CD4-positive, alpha-beta memory T cell (primary cell): ENCODE measurements at regions not wholly inside any gene's neighbourhood (a gene's known extent, or its start where the extent isn't known, plus 50 kb on each side); places are given as distances from the start of the nearest gene placed in this dataset.

Experiments
- CTCF ChIA-PET: fragments of 350-600 bp; sonication (Branson Sonifier 250); formaldehyde crosslinking; loops from one replicate; lab custom pipeline; 2021; ENCODE audit warnings: inconsistent platforms; ENCODE audit not compliant: partially characterized antibody; lab: Charles Lee
- POLR2A ChIA-PET: fragments of 350-600 bp; sonication (Branson Sonifier 250); formaldehyde crosslinking; loops from one replicate; lab custom pipeline; 2021; ENCODE audit not compliant: partially characterized antibody; lab: Charles Lee
- DNase-seq, 5 donors: peaks; one replicate each; pipeline versions ENCODE4 v3.0.0 to v3.0.0-alpha.2; 2020 to 2022; ENCODE audit warnings: mixed read lengths in 1 of 5
- H3K27ac ChIP-seq: one replicate; pipeline ENCODE4 v1.7.0; 2013; ENCODE audit warnings: low read depth, low read length
- H3K27me3 ChIP-seq: 2 replicates; pipeline ENCODE4 v1.7.0; 2013; ENCODE audit warnings: mild to moderate bottlenecking, low read length, moderate library complexity; ENCODE audit not compliant: insufficient read depth
- H3K36me3 ChIP-seq: 2 replicates; pipeline ENCODE4 v1.7.0; 2013; ENCODE audit warnings: mild to moderate bottlenecking, low read length, moderate library complexity; ENCODE audit not compliant: insufficient read depth
- H3K4me1 ChIP-seq: 2 replicates; pipeline ENCODE4 v1.7.0; 2013; ENCODE audit warnings: mild to moderate bottlenecking, low read length, moderate library complexity; ENCODE audit not compliant: insufficient read depth
- H3K4me3 ChIP-seq, 2 donors: one replicate each; pipeline ENCODE4 v1.7.0; 2013; ENCODE audit warnings: low read length in 2 of 2, mild to moderate bottlenecking in 1 of 2
- H3K9me3 ChIP-seq, 2 donors: one replicate each; pipeline ENCODE4 v1.7.0; 2013; ENCODE audit warnings: low read length in 2 of 2, control low read depth in 1 of 2; ENCODE audit not compliant: control insufficient read depth in 1 of 2
- H3K27ac Mint-ChIP-seq, 7 donors: one replicate each; pipeline ENCODE4 v1.8.0; 2020 to 2021; ENCODE audit warnings: mixed read lengths in 7 of 7, mild to moderate bottlenecking in 6 of 7, inconsistent platforms in 3 of 7, moderate library complexity in 3 of 7
- H3K27me3 Mint-ChIP-seq, 2 donors: one replicate each; pipeline ENCODE4 v1.8.0; 2020 to 2021; ENCODE audit warnings: mixed read lengths in 2 of 2
- H3K36me3 Mint-ChIP-seq, 2 donors: one replicate each; pipeline ENCODE4 v1.8.0; 2020 to 2021; ENCODE audit warnings: mixed read lengths in 2 of 2, inconsistent platforms in 1 of 2, mild to moderate bottlenecking in 1 of 2
- H3K4me1 Mint-ChIP-seq, 4 donors: one replicate each; pipeline ENCODE4 v1.8.0; 2020 to 2021; ENCODE audit warnings: mixed read lengths in 4 of 4, mild to moderate bottlenecking in 1 of 4
- H3K4me3 Mint-ChIP-seq, 8 donors: one replicate each; pipeline ENCODE4 v1.8.0; 2020 to 2021; ENCODE audit warnings: mixed read lengths in 8 of 8, mild to moderate bottlenecking in 7 of 8, moderate library complexity in 6 of 8, inconsistent platforms in 3 of 8
- H3K9me3 Mint-ChIP-seq, 8 donors: one replicate each; pipeline ENCODE4 v1.8.0; 2020 to 2021; ENCODE audit warnings: mixed read lengths in 8 of 8, mild to moderate bottlenecking in 5 of 8, inconsistent platforms in 3 of 8, moderate library complexity in 1 of 8
- intact Hi-C: fragments of 100-400 bp; cut with micrococcal nuclease; formaldehyde crosslinking; loops from one replicate; pipeline ENCODE4 v1.15.1; 2023

DNA sequence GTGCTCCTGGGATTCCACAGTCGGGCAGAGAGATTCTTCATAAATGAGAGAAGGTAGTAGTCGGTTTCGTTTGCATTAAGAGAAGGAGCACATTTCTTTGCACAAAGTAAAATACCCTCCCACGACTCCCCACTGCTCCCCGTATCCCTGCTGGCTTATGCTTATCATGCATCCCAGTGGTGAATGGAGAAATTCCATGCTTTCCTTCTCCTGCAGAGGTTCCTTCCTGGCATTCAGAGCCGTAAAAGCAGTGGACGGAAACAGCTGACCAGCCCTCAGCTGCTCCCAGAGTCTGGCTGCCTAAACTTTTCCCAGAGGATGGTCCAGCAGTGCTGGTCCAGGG lies 93.1 kb downstream of the C9orf152 start:
- Mint-ChIP-seq H3K4me1 (peaks cover 0 to 3% (median 0%) of the 10 kb centered on the region in 4 donors), H3K27ac (no peak overlapping the region), H3K9me3 (no peaks in the 10 kb centered on the region), H3K27me3 (no peaks in the 10 kb centered on the region), H3K36me3 (peaks cover 0 to 4% of the 10 kb centered on the region in 2 donors), H3K4me3 (no peak overlapping the region)
- intact Hi-C loops = no loop called here
- no peaks in the 10 kb centered on the region for H3K36me3 ChIP-seq
- no peak overlapping the region for H3K27ac ChIP-seq
- H3K4me3 ChIP-seq = no peak overlapping the region
- no peaks in the 10 kb centered on the region for H3K27me3 ChIP-seq
- H3K4me1 ChIP-seq = no peaks in the 10 kb centered on the region
- no peak for DNase-seq
- POLR2A ChIA-PET = no interaction called here
- CTCF ChIA-PET = interaction anchor here (1.1 kb wide), 1 partner anchor 227 kb away, joined by 3 read pairs; no protein-coding TSS in a partner anchor
- H3K9me3 ChIP-seq = no peaks in the 10 kb centered on the region

DNA sequence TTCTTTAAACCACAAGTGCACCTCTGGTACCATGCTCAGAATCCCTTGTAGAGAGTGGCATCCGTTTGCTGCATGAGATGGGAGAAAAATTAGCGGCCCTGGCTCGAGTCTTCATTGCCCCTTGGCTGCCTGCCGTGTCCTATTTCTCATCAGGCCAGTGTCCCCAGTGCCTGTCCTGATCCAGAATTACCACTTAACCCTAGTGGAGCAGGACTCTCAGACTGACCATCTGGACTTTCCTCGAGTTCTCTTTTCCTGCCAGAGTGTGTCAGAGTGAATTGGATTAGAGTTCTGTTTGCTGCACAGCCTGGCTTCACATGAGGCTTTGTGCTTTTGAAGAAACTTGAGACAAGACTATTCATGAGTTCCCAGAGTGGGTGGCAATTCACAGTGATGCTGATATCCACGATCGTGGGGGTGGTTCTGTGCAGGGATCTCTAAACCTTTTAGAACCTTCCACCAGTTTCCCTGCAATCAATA lies 92.6 kb downstream of the C9orf152 start:
- no peak overlapping the region for H3K27ac Mint-ChIP-seq
- H3K27me3 Mint-ChIP-seq = no peaks in the 10 kb centered on the region
- Histone ChIP-seq H3K4me3 (no peak overlapping the region), H3K4me1 (no peaks in the 10 kb centered on the region), H3K27me3 (no peaks in the 10 kb centered on the region), H3K27ac (no peak overlapping the region), H3K36me3 (no peaks in the 10 kb centered on the region), H3K9me3 (no peaks in the 10 kb centered on the region)
- H3K4me1 Mint-ChIP-seq = peaks cover 0 to 3% (median 0%) of the 10 kb centered on the region in 4 donors
- intact Hi-C loops = no loop called here
- CTCF ChIA-PET = interaction anchor here (1.1 kb wide), 1 partner anchor 228 kb away, joined by 3 read pairs; no protein-coding TSS in a partner anchor
- no peaks in the 10 kb centered on the region for H3K9me3 Mint-ChIP-seq
- H3K4me3 Mint-ChIP-seq = no peak overlapping the region
- DNase-seq = no peak
- POLR2A ChIA-PET = no interaction called here
- peaks cover 0 to 4% of the 10 kb centered on the region in 2 donors for H3K36me3 Mint-ChIP-seq

DNA sequence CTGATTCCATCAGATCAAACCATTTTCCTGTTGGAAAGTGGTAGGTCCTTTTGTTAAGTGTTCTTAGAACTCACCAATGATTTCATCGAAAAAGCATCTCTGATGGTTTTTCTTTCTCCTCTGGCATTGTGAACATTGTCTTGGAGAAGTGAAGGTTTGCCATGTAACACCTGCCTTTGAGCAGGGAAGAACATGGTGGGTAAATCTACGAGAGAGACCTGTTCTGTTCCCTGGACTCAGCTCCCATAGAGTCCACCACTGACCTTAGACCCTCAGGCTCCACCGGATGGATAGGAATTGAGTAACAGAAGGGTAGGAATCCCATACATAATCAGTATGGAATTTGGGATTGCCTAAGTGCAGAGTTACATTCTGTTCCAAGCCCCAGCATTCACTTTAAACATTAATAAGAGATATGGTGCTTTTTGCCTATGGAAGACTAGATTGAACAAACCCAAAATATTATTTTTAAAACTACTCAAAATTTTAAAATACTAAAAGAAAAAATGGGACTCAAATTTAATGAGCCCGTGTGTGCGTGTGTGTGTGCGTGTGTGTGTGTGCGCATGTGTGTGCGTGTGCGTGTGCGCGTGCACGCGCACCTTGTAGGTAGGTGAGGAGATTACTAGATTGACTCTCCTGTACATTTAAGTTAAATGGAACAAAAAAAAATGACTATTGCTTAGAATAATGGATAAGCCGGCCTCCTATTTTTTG lies 92.0 kb downstream of the C9orf152 start:
- CTCF ChIA-PET = interaction anchor here (1.1 kb wide), 1 partner anchor 228 kb away, joined by 3 read pairs; no protein-coding TSS in a partner anchor
- Histone ChIP-seq H3K9me3 (no peaks in the 10 kb centered on the region), H3K27me3 (no peaks in the 10 kb centered on the region), H3K4me3 (no peak overlapping the region), H3K36me3 (no peaks in the 10 kb centered on the region), H3K27ac (no peak overlapping the region), H3K4me1 (no peaks in the 10 kb centered on the region)
- Mint-ChIP-seq H3K36me3 (peaks cover 0 to 4% of the 10 kb centered on the region in 2 donors), H3K27me3 (no peaks in the 10 kb centered on the region), H3K9me3 (no peaks in the 10 kb centered on the region), H3K4me1 (peaks cover 0 to 3% (median 0%) of the 10 kb centered on the region in 4 donors), H3K27ac (no peak overlapping the region), H3K4me3 (no peak overlapping the region)
- no peak for DNase-seq
- intact Hi-C loops = no loop called here
- POLR2A ChIA-PET = no interaction called here

DNA sequence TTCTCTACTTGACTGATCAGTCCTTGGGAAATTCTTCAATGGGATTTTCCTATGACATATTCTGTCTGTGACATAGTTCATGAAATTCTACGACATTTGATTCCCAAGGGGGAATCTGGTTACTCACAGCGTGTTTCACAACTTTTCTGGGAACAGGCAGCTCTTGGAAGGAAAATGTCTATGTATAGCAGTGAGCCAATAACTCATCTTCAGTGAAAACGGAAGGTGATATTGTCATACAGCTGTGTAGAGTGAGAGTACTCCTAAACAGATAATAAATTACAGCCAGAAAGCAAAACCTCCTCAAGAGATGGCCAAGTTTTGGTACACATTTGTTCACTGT lies 91.4 kb downstream of the C9orf152 start:
- Histone ChIP-seq H3K4me3 (no peak overlapping the region), H3K27me3 (no peaks in the 10 kb centered on the region), H3K36me3 (no peaks in the 10 kb centered on the region), H3K4me1 (no peaks in the 10 kb centered on the region), H3K27ac (no peak overlapping the region), H3K9me3 (no peaks in the 10 kb centered on the region)
- no peaks in the 10 kb centered on the region for H3K9me3 Mint-ChIP-seq
- H3K27ac Mint-ChIP-seq = no peak overlapping the region
- H3K4me1 Mint-ChIP-seq = peaks cover 0 to 3% (median 0%) of the 10 kb centered on the region in 4 donors
- no peak overlapping the region for H3K4me3 Mint-ChIP-seq
- POLR2A ChIA-PET = no interaction called here
- peaks cover 0 to 4% of the 10 kb centered on the region in 2 donors for H3K36me3 Mint-ChIP-seq
- intact Hi-C loops = no loop called here
- no peaks in the 10 kb centered on the region for H3K27me3 Mint-ChIP-seq
- CTCF ChIA-PET = no interaction called here
- no peak for DNase-seq

DNA sequence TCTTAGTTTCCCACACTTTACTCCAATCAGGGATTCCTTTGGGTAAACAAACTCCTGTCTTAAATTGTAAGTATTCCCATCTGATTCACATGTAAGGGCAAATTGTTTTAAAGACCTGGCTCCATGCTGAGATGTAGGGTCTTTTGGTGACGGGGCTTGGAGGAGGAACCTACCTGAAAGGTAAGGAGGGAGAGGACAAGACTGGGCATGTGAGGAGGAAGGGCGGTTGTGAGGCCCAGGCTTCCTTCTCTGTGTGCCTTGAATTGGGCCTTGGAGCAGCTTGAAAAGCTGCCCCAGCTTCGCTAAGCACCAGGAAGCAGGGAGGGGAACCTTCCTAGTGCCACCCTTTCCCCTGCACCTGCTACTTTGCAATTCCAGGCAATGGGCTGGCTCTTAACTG lies 86.8 kb downstream of the C9orf152 start:
- ChIA-PET POLR2A (no interaction called here), CTCF (no interaction called here)
- H3K27me3 Mint-ChIP-seq = no peaks in the 10 kb centered on the region
- Histone ChIP-seq H3K9me3 (no peaks in the 10 kb centered on the region), H3K4me1 (no peaks in the 10 kb centered on the region), H3K4me3 (no peak overlapping the region), H3K27me3 (no peaks in the 10 kb centered on the region), H3K27ac (no peak overlapping the region), H3K36me3 (no peaks in the 10 kb centered on the region)
- intact Hi-C loops = no loop called here
- peaks cover 3 to 10% (median 8%) of the 10 kb centered on the region in 4 donors for H3K4me1 Mint-ChIP-seq
- H3K9me3 Mint-ChIP-seq = no peaks in the 10 kb centered on the region
- no peak for DNase-seq
- H3K4me3 Mint-ChIP-seq = no peak overlapping the region
- H3K36me3 Mint-ChIP-seq = no peaks in the 10 kb centered on the region
- H3K27ac Mint-ChIP-seq = no peak overlapping the region

DNA sequence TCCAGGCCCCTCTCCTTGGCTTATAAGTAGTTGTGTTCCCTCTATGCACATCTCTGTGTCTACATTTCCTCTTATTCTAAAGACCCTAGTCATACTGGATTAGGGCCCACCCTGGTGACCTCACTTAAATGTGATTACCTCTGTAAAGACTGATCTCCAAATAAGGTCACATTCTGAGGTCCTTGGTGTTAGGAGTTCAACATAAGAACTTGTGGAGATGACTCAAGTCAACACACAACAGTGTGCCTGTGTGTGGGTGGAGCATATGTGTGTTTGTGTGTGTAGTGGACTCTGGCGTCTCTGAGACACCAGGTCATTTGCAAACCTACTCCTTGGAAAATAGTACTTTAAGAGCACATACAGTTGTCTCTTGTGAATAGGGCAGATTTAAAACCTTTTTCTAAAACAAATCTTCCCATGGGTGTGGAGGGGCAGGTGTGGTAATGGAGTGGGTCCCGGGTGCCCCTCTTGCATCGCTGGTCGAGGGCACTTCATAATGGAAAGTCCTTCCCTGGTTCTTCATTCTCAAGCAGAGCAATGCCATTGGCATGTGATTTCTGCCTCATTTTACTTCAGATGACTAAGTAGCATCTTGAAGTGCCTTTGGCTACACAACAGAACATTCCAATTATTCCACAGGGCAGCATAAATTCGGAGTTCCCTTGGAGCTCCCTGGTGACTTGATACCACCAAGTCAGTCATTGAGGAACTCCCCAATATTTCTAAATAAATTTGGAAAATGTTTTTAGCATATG lies 84.4 kb downstream of the C9orf152 start:
- Histone ChIP-seq H3K9me3 (no peaks in the 10 kb centered on the region), H3K27ac (no peak overlapping the region), H3K27me3 (no peaks in the 10 kb centered on the region), H3K36me3 (no peaks in the 10 kb centered on the region), H3K4me3 (no peak overlapping the region), H3K4me1 (no peaks in the 10 kb centered on the region)
- Mint-ChIP-seq H3K36me3 (no peaks in the 10 kb centered on the region), H3K27ac (peak overlapping the region in 1 of 7 donors; percentile 55), H3K4me1 (peaks cover 7 to 17% (median 15%) of the 10 kb centered on the region in 4 donors), H3K4me3 (no peak overlapping the region), H3K9me3 (no peaks in the 10 kb centered on the region), H3K27me3 (no peaks in the 10 kb centered on the region)
- intact Hi-C loops = no loop called here
- DNase-seq = no peak
- CTCF ChIA-PET = no interaction called here
- POLR2A ChIA-PET = no interaction called here

DNA sequence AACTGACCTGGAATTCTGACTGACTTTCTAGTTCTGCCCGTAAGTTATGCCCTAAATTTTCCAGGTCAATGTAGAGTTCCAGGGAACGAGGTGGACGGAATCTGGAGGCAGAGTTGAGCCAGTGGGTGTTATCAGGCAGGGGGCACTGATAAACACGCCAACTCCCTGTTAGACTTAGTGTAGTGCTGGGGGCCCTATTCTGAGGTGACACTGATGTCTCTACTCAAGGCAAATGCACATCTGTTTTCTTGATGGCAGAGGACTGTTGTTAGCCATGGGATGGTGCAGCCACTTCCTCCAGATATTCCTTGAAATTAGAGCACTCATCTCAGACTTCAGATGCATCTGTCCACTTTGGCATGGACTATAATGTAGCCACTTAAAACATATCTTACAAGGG lies 83.5 kb downstream of the C9orf152 start:
- Mint-ChIP-seq H3K27me3 (no peaks in the 10 kb centered on the region), H3K4me3 (no peak overlapping the region), H3K4me1 (peaks cover 7 to 17% (median 15%) of the 10 kb centered on the region in 4 donors), H3K36me3 (no peaks in the 10 kb centered on the region), H3K9me3 (no peaks in the 10 kb centered on the region), H3K27ac (no peak overlapping the region)
- H3K27me3 ChIP-seq = no peaks in the 10 kb centered on the region
- intact Hi-C loops = no loop called here
- no peak overlapping the region for H3K27ac ChIP-seq
- ChIA-PET CTCF (no interaction called here), POLR2A (no interaction called here)
- no peak for DNase-seq
- H3K4me1 ChIP-seq = no peaks in the 10 kb centered on the region
- no peaks in the 10 kb centered on the region for H3K36me3 ChIP-seq
- H3K4me3 ChIP-seq = no peak overlapping the region
- no peaks in the 10 kb centered on the region for H3K9me3 ChIP-seq
